Activated CD4-positive, alpha-beta T cell treated with anti-CD3 and anti-CD28 coated beads, Interleukin-2, amount 10 ng/mL, durations not matched to agents 24 days and 14 days (primary cell): ENCODE measurements at regions not wholly inside any gene's neighbourhood (a gene's known extent, or its start where the extent isn't known, plus 50 kb on each side); places are given as distances from the start of the nearest gene placed in this dataset.

ENCODE experiments used
- DNase-seq: peaks from one replicate; pipeline ENCODE4 v3.0.0; 2022
- H3K27ac Mint-ChIP-seq: one replicate; pipeline ENCODE4 v1.8.0; 2022; ENCODE audit warnings: mild to moderate bottlenecking, mixed read lengths
- H3K27me3 Mint-ChIP-seq: one replicate; pipeline ENCODE4 v1.8.0; 2022; ENCODE audit warnings: mixed read lengths
- H3K36me3 Mint-ChIP-seq: one replicate; pipeline ENCODE4 v1.8.0; 2022; ENCODE audit warnings: low read depth, mild to moderate bottlenecking, mixed read lengths
- H3K4me1 Mint-ChIP-seq: one replicate; pipeline ENCODE4 v1.8.0; 2021; ENCODE audit warnings: mixed read lengths
- H3K4me3 Mint-ChIP-seq: one replicate; pipeline ENCODE4 v1.8.0; 2022; ENCODE audit warnings: mild to moderate bottlenecking, moderate library complexity, mixed read lengths
- H3K9me3 Mint-ChIP-seq: one replicate; pipeline ENCODE4 v1.8.0; 2021; ENCODE audit warnings: mixed read lengths
- intact Hi-C: fragments of 100-400 bp; cut with micrococcal nuclease; formaldehyde crosslinking; loops from one replicate; pipeline ENCODE4 v1.15.1; 2023

DNA sequence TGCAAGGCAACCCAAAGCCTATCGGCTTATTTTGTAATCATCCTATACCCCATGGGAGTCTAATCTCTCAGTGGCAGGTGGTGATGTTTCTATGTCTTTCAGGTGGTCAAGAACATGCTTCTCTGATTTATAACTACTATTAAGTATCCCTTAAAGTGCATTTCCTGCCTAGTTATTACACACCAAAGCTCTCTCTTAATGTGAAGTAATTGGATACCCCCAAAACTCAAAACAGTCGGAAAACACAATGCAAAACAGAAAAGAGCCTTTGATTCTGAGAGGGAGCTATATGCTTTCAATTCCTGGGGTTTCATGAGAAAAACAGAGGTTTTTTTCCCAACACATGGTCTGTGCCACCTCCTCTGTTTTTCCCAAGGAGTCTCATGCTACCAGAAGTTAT, 416.4 kb downstream of the CSNK1G3 start:
- Mint-ChIP-seq H3K36me3 (no peaks in the 10 kb centered on the region), H3K4me1 (no peaks in the 10 kb centered on the region), H3K9me3 (no peaks in the 10 kb centered on the region), H3K27ac (no peak overlapping the region), H3K4me3 (no peak overlapping the region), H3K27me3 (no peaks in the 10 kb centered on the region)
- intact Hi-C loops, result no loop called here
- no peak for DNase-seq

DNA sequence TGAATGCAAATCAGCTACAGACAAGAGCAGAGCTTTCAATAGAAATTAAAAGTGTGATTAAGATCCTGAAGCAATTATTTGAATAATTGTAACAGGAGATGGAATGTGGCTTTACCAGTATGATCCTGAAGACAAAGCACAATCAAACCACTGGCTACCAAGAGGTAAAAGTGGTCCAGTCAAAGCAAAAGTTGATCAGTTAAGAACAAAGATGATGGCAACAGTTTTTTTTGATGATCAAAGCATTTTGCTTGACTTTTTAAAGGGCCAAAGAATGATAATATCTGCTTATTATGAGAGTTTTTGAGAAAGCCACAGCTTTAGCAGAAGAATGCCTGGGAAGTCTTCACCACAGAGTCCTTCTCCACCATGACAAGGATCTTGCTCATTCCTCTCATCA, 409.2 kb downstream of the CSNK1G3 start:
- Mint-ChIP-seq H3K36me3 (no peaks in the 10 kb centered on the region), H3K4me3 (no peak overlapping the region), H3K9me3 (no peaks in the 10 kb centered on the region), H3K27me3 (no peaks in the 10 kb centered on the region), H3K27ac (no peak overlapping the region), H3K4me1 (no peaks in the 10 kb centered on the region)
- DNase-seq, result no peak
- intact Hi-C loops, result no loop called here

DNA sequence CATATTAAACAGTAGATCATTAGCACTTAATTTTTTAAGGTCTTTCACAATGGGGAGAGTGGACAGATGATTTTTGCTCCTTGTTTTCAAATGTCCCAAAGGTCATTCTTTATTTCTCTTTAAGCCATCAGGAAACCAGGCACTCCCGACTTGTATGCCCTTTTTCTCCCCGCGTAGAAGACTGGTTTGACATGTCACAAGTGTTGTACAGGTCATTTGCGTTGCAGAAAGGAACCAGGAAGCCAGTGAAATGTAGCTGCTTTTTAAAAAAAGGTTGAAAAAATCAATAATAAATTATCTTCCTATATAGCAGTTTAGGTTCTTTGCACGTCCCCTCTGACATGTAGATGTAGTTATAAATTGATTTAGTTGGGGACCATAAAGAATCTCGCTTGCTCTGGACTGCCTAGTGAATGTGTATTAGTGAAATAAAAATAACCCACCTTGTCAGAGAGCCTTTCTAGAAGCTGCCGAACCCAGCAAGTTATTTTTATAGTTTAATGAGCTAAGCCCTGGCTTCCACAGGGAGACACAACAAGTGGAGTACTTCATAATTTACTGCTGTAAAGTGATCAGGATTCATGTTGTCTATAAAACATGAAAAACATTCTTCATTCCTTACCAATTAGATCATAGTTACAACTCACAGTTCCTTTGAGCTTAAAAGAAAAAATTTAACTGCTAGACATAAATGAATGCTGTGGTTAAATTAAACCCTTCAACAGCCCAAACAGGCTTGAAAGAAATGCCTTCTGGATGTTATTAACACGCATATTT, 404.6 kb downstream of the CSNK1G3 start:
- intact Hi-C loops, result no loop called here
- Mint-ChIP-seq H3K27ac (no peak overlapping the region), H3K9me3 (no peaks in the 10 kb centered on the region), H3K36me3 (no peaks in the 10 kb centered on the region), H3K27me3 (no peaks in the 10 kb centered on the region), H3K4me1 (no peaks in the 10 kb centered on the region), H3K4me3 (no peak overlapping the region)
- DNase-seq, result no peak

DNA sequence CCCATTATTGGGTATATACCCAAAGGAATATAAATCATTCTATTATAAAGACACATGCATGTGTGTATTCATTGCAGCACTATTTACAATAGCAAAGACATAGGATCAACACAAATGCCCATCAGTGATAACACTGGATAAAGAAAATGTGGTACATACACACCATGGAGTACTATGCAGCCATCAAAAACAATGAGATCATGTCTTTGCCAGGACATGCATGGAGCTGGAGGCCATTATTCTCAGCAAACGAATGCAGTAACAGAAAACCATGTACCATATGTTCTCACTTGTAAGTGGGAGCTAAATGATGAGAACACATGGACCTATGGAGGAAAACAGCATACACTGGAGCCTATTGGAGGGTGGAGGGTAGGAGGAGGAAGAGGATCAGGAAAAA, 402.4 kb downstream of the CSNK1G3 start:
- Mint-ChIP-seq H3K9me3 (no peaks in the 10 kb centered on the region), H3K27ac (no peak overlapping the region), H3K4me1 (no peaks in the 10 kb centered on the region), H3K36me3 (no peaks in the 10 kb centered on the region), H3K4me3 (no peak overlapping the region), H3K27me3 (no peaks in the 10 kb centered on the region)
- intact Hi-C loops, result no loop called here
- DNase-seq, result no peak

DNA sequence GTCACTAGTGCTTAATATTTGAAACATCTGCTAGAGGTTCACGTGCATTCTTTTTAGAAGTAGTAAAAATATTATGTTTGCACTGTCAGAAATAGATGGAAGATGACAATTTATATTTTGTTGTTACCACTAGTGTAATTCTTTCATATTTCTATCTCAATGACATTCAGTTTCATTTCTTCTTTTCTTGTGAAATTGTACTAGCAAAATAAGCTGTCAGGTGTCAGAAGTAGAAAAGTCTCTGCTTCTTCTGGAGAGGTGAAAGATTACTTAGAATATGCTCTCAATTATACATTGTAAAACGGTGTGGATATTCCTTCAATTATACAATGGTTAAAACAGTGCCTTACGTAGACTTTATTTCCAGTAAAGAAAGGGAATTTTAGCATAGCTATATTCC, 395.4 kb downstream of the CSNK1G3 start:
- Mint-ChIP-seq H3K36me3 (no peaks in the 10 kb centered on the region), H3K4me3 (no peak overlapping the region), H3K4me1 (no peaks in the 10 kb centered on the region), H3K9me3 (no peaks in the 10 kb centered on the region), H3K27me3 (no peaks in the 10 kb centered on the region), H3K27ac (no peak overlapping the region)
- DNase-seq, result no peak
- intact Hi-C loops, result no loop called here

DNA sequence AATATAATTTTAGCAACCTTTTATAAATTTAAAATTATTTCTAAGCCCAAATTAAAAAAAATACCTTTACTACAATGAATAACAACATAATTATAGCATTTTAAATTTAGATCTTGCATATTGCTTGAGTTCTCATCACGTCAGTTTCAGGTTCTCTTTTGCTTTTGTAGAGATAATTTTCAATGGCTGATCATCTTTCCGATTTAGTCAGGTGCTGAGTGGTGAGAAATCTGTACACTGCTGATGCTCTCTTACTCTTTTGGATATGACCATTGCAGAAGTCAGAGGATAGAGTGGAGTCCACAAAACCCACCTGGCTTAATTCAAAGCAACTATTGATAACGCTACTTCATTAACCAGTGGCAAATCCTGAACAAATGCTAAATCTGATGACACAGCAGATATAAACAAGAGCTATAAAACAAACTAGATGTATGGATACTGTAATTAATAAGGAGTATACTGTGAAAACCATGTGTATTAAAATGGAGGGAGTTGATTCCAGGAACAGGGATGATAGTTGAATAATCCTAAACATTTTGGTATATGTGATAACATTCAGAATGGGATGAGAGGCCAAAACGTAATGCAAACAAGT, 394.8 kb downstream of the CSNK1G3 start:
- DNase-seq, result no peak
- H3K36me3 Mint-ChIP-seq, result no peaks in the 10 kb centered on the region
- H3K27ac Mint-ChIP-seq, result no peak overlapping the region
- no peak overlapping the region for H3K4me3 Mint-ChIP-seq
- no peaks in the 10 kb centered on the region for H3K4me1 Mint-ChIP-seq
- H3K27me3 Mint-ChIP-seq, result no peaks in the 10 kb centered on the region
- intact Hi-C loops, result no loop called here
- H3K9me3 Mint-ChIP-seq, result no peaks in the 10 kb centered on the region

DNA sequence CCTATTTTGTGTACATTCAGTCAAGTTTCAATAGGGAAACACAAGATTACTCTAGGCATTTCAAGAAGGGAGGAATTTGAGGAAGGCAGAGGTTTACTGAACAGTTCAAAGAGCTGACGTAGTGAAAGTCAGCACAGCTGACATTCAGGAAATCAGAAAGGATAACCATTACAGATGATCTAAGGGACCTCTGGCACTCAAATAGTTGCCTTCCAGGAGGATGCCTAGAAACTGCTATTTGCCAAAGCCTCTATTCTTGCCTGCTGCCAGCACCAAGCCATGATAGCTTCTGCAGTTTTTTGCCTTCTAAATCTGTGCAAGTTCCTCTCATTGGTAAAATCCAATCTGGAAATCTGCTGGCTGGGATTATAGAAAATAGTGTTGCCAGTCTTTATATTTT, 373.1 kb downstream of the CSNK1G3 start:
- H3K4me3 Mint-ChIP-seq, result no peak overlapping the region

DNA sequence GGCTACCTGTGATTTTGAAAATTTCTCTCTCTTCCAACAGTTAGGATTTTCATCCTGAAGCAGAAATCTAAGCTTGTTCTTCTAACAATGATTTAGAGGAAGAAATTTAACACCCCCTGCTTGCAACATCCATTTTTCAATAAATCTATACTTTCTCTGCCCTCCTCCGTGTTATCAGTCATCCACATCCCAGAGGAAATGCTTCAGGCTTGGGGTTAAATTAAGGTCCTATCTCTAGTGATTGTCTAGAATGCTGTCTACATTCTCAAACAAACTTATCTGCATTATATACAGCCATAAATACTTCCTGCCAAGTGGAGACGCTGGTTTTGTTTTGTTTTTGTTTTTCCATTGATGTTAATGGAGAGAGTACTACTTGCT, 371.0 kb downstream of the CSNK1G3 start:
- Mint-ChIP-seq H3K4me3 (no peak overlapping the region), H3K4me1 (no peaks in the 10 kb centered on the region), H3K9me3 (no peaks in the 10 kb centered on the region), H3K27ac (no peak overlapping the region), H3K36me3 (no peaks in the 10 kb centered on the region), H3K27me3 (no peaks in the 10 kb centered on the region)
- intact Hi-C loops, result no loop called here
- no peak for DNase-seq

More for the DNA sequence above, 373.1 kb downstream of the CSNK1G3 start:
- no peaks in the 10 kb centered on the region for H3K27me3 Mint-ChIP-seq
- no peaks in the 10 kb centered on the region for H3K36me3 Mint-ChIP-seq
- H3K27ac Mint-ChIP-seq, result no peak overlapping the region
- intact Hi-C loops, result no loop called here
- no peaks in the 10 kb centered on the region for H3K9me3 Mint-ChIP-seq
- H3K4me1 Mint-ChIP-seq, result no peaks in the 10 kb centered on the region
- no peak for DNase-seq

DNA sequence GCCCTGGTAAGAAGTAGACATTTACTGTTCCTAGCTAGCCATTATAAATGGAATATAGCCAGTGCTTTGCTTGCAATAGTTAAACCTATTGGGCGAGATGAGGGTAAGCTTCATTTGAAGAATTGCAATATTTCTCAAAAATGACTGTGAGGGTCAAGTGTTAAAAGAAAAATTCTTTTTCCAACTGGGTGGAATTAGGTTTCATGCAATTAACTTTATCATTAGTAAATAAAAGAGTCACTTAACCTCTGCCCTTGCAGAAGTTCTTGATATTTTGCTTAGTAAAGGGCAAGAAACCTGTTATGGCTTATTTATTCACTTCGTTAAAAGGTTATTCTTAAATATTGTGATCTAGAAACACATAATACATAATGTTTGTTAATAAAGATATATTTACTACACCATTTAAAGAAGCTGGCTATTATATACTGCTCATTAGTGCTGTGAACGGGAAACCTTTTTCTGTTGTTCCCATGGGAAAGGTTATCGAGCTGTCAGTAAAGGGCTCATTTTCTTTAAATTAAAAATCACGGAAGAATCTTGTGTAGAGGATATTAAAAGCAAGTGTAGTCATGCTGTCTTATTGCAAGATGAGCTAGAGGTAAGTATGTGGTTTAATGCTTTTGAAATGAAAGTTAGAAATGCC, 370.5 kb downstream of the CSNK1G3 start:
- Mint-ChIP-seq H3K36me3 (no peaks in the 10 kb centered on the region), H3K27ac (no peak overlapping the region), H3K9me3 (no peaks in the 10 kb centered on the region), H3K27me3 (no peaks in the 10 kb centered on the region), H3K4me1 (no peaks in the 10 kb centered on the region), H3K4me3 (no peak overlapping the region)
- no peak for DNase-seq
- intact Hi-C loops, result no loop called here

DNA sequence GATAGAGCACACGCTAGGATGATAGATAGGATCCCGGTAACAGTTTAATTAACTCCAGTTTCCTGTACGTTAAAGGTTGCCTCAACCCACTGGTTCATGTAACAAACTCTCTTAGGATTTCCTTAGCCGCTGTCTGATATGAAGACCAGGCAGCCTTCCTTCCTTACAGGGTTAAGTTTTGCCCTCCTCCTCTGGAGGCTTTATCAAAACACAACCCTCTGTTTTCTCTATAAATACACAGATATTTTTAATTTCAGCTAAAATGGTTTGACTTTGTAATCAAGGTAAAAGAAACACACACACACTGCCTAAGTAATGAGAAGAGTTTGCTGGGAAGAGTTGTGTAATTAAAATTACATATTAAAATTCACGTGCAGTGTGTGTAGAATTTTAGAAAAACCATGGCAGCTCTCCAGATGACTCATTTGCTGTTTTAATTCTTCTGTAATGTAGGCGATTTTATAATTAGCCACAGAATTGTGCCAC, 369.8 kb downstream of the CSNK1G3 start:
- no peak overlapping the region for H3K27ac Mint-ChIP-seq
- no peak for DNase-seq
- no peaks in the 10 kb centered on the region for H3K36me3 Mint-ChIP-seq
- H3K4me1 Mint-ChIP-seq, result no peaks in the 10 kb centered on the region
- H3K27me3 Mint-ChIP-seq, result no peaks in the 10 kb centered on the region
- no peak overlapping the region for H3K4me3 Mint-ChIP-seq
- no peaks in the 10 kb centered on the region for H3K9me3 Mint-ChIP-seq
- intact Hi-C loops, result no loop called here

DNA sequence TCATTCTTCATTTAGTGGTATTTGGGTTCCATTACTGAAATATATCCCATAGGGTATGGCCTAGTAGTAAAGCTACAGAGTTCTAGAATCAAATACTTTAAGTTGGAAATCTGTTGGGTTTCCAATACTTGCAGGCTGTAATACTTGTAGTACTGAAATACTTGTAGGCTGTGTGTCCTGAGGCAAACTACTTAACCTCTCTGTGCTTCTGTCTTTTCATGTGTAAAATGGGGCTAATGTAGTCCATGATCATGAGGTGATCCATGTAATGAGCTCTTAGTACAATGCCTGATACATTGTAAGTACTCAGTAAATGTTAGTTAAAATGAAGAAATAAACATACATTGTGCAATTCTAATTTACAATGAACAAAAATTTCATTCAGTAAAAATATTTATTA, 368.9 kb downstream of the CSNK1G3 start:
- Mint-ChIP-seq H3K27me3 (no peaks in the 10 kb centered on the region), H3K4me1 (no peaks in the 10 kb centered on the region), H3K4me3 (no peak overlapping the region), H3K27ac (no peak overlapping the region), H3K9me3 (no peaks in the 10 kb centered on the region), H3K36me3 (no peaks in the 10 kb centered on the region)
- intact Hi-C loops, result no loop called here
- no peak for DNase-seq

DNA sequence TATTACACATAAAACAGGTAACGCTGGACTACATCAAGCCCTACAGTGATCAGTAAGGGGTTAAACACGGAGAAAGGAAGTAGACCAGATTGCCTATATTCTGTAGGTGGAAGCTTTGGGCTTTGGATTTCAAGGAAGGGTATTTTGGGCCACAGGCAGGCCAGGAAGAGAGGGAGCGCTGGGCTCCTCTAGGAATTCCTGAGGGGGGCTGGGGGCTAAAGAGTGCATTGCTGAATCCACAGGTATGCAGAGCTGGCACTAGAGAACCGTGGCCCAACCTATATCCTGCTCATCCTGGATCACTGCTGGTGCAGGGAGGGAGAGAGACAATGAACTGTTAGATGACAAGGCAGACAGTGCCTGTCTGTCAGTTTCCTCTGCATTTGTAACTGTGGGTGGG, 367.1 kb downstream of the CSNK1G3 start:
- intact Hi-C loops, result no loop called here
- no peak for DNase-seq
- Mint-ChIP-seq H3K4me3 (no peak overlapping the region), H3K27me3 (no peaks in the 10 kb centered on the region), H3K4me1 (no peaks in the 10 kb centered on the region), H3K9me3 (no peaks in the 10 kb centered on the region), H3K27ac (no peak overlapping the region), H3K36me3 (no peaks in the 10 kb centered on the region)

DNA sequence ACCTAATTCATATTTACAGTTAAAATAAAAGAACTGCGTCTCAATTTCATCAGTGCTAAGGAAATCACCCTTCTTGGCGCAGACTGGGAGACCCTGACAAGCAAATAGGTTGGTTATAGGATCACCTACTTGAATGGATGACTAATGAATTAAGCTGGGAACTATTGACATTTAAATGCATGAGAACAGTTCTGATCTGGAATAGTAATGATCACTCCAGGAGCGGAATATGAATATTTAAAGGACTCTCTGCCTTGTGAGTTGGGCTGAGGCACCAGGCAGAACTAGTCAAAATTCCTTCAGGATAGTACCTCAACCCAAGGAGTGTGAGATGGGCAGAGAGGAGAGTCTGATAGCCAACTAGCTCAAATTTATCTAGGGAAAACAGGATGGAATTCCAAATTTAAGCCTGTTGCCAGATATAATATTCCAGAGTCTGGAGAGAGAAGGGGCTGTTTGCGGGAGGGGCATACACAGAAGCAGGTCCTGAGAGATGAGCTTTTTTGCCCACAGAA, 364.4 kb downstream of the CSNK1G3 start:
- Mint-ChIP-seq H3K27me3 (no peaks in the 10 kb centered on the region), H3K27ac (no peak overlapping the region), H3K9me3 (no peaks in the 10 kb centered on the region), H3K4me3 (no peak overlapping the region), H3K4me1 (no peaks in the 10 kb centered on the region), H3K36me3 (no peaks in the 10 kb centered on the region)
- intact Hi-C loops, result no loop called here
- no peak for DNase-seq

DNA sequence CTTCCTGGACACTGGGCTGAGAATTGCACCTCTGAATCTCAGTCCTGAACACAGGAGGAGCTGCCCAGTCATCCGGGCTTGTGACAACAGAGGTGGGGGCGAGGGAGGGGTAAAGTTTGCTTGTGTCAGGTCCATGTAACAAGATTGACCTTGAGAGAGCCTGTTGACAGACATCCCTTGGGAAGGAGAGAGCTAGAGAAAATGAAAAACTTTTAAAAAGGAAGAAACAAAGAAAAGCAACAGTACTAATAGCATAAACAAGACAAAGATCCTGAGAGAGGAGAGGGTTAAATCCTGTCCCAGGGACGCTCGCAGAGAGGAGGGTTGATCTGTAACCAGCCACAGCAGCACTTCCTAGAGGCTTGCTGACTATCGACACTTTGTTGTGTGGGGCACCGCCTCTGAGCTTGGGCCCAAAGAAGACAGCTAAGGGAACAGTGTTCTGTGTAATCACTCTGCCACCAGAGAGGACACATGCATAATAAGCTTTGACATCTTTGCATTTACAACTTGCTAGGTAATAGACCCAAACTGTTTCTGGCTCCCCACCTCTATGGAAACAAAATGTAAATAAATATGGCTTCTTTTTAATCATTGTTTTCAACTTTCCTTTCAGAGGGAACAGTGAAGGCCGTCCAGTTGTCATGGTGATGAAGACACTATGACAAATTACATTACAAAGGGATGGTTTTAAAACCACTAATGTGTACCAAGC, 363.7 kb downstream of the CSNK1G3 start:
- H3K27ac Mint-ChIP-seq, result no peak overlapping the region
- DNase-seq, result no peak
- no peaks in the 10 kb centered on the region for H3K36me3 Mint-ChIP-seq
- H3K4me3 Mint-ChIP-seq, result no peak overlapping the region
- intact Hi-C loops, result no loop called here
- H3K9me3 Mint-ChIP-seq, result no peaks in the 10 kb centered on the region
- no peaks in the 10 kb centered on the region for H3K4me1 Mint-ChIP-seq
- H3K27me3 Mint-ChIP-seq, result no peaks in the 10 kb centered on the region
